BJ (cell line): ENCODE measurements at regions not wholly inside any gene's neighbourhood (a gene's known extent, or its start where the extent isn't known, plus 50 kb on each side); places are given as distances from the start of the nearest gene placed in this dataset.

Experiments
- CTCF ChIA-PET: fragments of 350-600 bp; formaldehyde crosslinking; extraction: SDS; loops from one replicate; lab custom pipeline; 2021; ENCODE audit warnings: antibody characterized with exemption, inconsistent platforms; lab: Yijun Ruan, JAX
- POLR2A ChIA-PET: fragments of 300-600 bp; sonication (Branson Sonifier 250); formaldehyde crosslinking; extraction: SDS; loops from one replicate; lab custom pipeline; 2021; ENCODE audit warnings: antibody characterized with exemption; lab: Charles Lee
- DNase-seq: peaks from one replicate; pipeline ENCODE4 v3.0.0-alpha.2; 2011; ENCODE audit warnings: low read depth
- H3K27me3 ChIP-seq: 2 replicates; pipeline ENCODE4 v1.6.0; 2011; ENCODE audit warnings: low read length; ENCODE audit not compliant: control insufficient read depth, insufficient read depth
- H3K36me3 ChIP-seq: 2 replicates; pipeline ENCODE4 v1.5.1; 2011; ENCODE audit warnings: low read length; ENCODE audit not compliant: control insufficient read depth, insufficient read depth
- H3K4me3 ChIP-seq: 2 replicates; pipeline ENCODE4 v1.5.1; 2011; ENCODE audit warnings: low read depth, mild to moderate bottlenecking, control low read depth, low read length
- CTCF ChIP-seq: IDR thresholded peaks from 2 replicates; pipeline ENCODE4 v1.5.1; 2011; ENCODE audit warnings: low read depth, mild to moderate bottlenecking, control low read depth, inconsistent platforms, low read length, moderate library complexity; ENCODE audit not compliant: insufficient read depth

- CTCF ChIA-PET: interaction anchor here (0.6 kb wide), 1 partner anchor 19 kb away, joined by 3 read pairs; no protein-coding TSS in a partner anchor
- H3K27me3 ChIP-seq: no peaks in the 10 kb centered on the region
- POLR2A ChIA-PET: no interaction called here
- H3K4me3 ChIP-seq: no peak overlapping the region
- H3K36me3 ChIP-seq: no peaks in the 10 kb centered on the region
- TF ChIP-seq CTCF: no peak
- no peak for DNase-seq
Measured at GRCh38 chr2:66673286-66673685, 238.4 kb downstream of the MEIS1 start.

- POLR2A ChIA-PET: no interaction called here
Measured at GRCh38 chr2:66674087-66674486, 239.2 kb downstream of the MEIS1 start.

GRCh38 chr2:66675591-66675990 lies 240.7 kb downstream of the MEIS1 start:
- H3K27me3 ChIP-seq: no peaks in the 10 kb centered on the region
- TF ChIP-seq CTCF: no peak
- ChIA-PET CTCF (no interaction called here), POLR2A (no interaction called here)
- no peaks in the 10 kb centered on the region for H3K36me3 ChIP-seq
- DNase-seq: no peak
- no peak overlapping the region for H3K4me3 ChIP-seq

More at GRCh38 chr2:66674087-66674486, 239.2 kb downstream of the MEIS1 start:
- Histone ChIP-seq H3K4me3 (no peak overlapping the region), H3K36me3 (no peaks in the 10 kb centered on the region), H3K27me3 (no peaks in the 10 kb centered on the region)
- CTCF ChIA-PET: no interaction called here
- TF ChIP-seq CTCF: no peak
- no peak for DNase-seq

GRCh38 chr2:66679442-66679841 lies 244.5 kb downstream of the MEIS1 start:
- POLR2A ChIA-PET: no interaction called here
- Histone ChIP-seq H3K4me3 (no peak overlapping the region), H3K36me3 (no peaks in the 10 kb centered on the region), H3K27me3 (no peaks in the 10 kb centered on the region)
- no peak for TF ChIP-seq CTCF
- CTCF ChIA-PET: no interaction called here
- no peak for DNase-seq

GRCh38 chr2:66682476-66682875 lies 247.6 kb downstream of the MEIS1 start:
- Histone ChIP-seq H3K4me3 (no peak overlapping the region), H3K36me3 (no peaks in the 10 kb centered on the region), H3K27me3 (no peaks in the 10 kb centered on the region)
- CTCF ChIA-PET: no interaction called here
- no peak for TF ChIP-seq CTCF
- POLR2A ChIA-PET: no interaction called here
- no peak for DNase-seq
